OCI-LY1 (cell line): ENCODE measurements at regions not wholly inside any gene's neighbourhood (a gene's known extent, or its start where the extent isn't known, plus 50 kb on each side); places are given as distances from the start of the nearest gene placed in this dataset.

ENCODE experiments used
- H2AFZ ChIP-seq: fragments of 200-600 bp; sonication (generic), shearing (Covaris generic); 2 replicates; pipeline ENCODE4 v1.6.0; 2014; ENCODE audit warnings: antibody characterized with exemption, mild to moderate bottlenecking, low read length
- H3F3A ChIP-seq: fragments of 200-600 bp; sonication (generic), shearing (Covaris generic); 2 replicates; pipeline ENCODE4 v1.6.0; 2014; ENCODE audit warnings: mild to moderate bottlenecking, antibody characterized with exemption, low read length, moderate library complexity; ENCODE audit not compliant: insufficient read depth
- H3K27ac ChIP-seq: fragments of 200-600 bp; sonication (generic); 2 replicates; pipeline ENCODE4 v1.5.1; 2014; ENCODE audit warnings: low read length, mixed run types, mild to moderate bottlenecking, low read depth; ENCODE audit not compliant: poor library complexity, severe bottlenecking
- H3K27me3 ChIP-seq: fragments of 200-600 bp; sonication (generic); 2 replicates; pipeline ENCODE4 v1.6.0; 2014; ENCODE audit warnings: antibody characterized with exemption, mild to moderate bottlenecking, low read length, moderate library complexity; ENCODE audit not compliant: insufficient read depth
- H3K36me3 ChIP-seq: fragments of 200-600 bp; sonication (generic); 2 replicates; pipeline ENCODE4 v1.6.1; 2014; ENCODE audit warnings: mild to moderate bottlenecking, antibody characterized with exemption, low read length, moderate library complexity, mixed read lengths; ENCODE audit not compliant: insufficient read depth
- H3K4me1 ChIP-seq: fragments of 200-600 bp; sonication (generic); 2 replicates; pipeline ENCODE4 v1.5.1; 2014; ENCODE audit warnings: mild to moderate bottlenecking, low read length, moderate library complexity; ENCODE audit not compliant: insufficient read depth, severe bottlenecking
- H3K4me2 ChIP-seq: fragments of 200-600 bp; sonication (generic), shearing (Covaris generic); 2 replicates; pipeline ENCODE4 v1.6.1; 2014; ENCODE audit warnings: low read length
- H3K4me3 ChIP-seq: fragments of 200-600 bp; sonication (generic); 2 replicates; pipeline ENCODE4 v1.5.1; 2014; ENCODE audit warnings: low read length, low read depth, mild to moderate bottlenecking, mixed read lengths; ENCODE audit not compliant: poor library complexity, severe bottlenecking
- H3K79me2 ChIP-seq: fragments of 200-600 bp; shearing (Covaris generic); 2 replicates; pipeline ENCODE4 v1.6.1; 2016; ENCODE audit warnings: mixed run types, low read length, mixed read lengths; ENCODE audit not compliant: insufficient read depth
- H3K9ac ChIP-seq: fragments of 200-600 bp; sonication (generic), shearing (Covaris generic); 2 replicates; pipeline ENCODE4 v1.6.1; 2014; ENCODE audit warnings: mild to moderate bottlenecking, low read length, mixed read lengths
- H3K9me2 ChIP-seq: fragments of 200-600 bp; sonication (generic), shearing (Covaris generic); 2 replicates; pipeline ENCODE4 v1.6.1; 2014; ENCODE audit warnings: low read depth, mild to moderate bottlenecking, low read length, mixed read lengths
- H3K9me3 ChIP-seq: fragments of 200-600 bp; shearing (Covaris generic); 2 replicates; pipeline ENCODE4 v1.6.1; 2014; ENCODE audit warnings: low read length, mixed read lengths
- H4K20me1 ChIP-seq: fragments of 200-600 bp; sonication (generic), shearing (Covaris generic); 2 replicates; pipeline ENCODE4 v1.6.0; 2016; ENCODE audit warnings: mild to moderate bottlenecking, low read length; ENCODE audit not compliant: insufficient read depth
- EZH2 ChIP-seq: fragments of 200-600 bp; sonication (generic), shearing (Covaris generic); IDR thresholded peaks from 2 replicates; pipeline ENCODE4 v1.8.0; 2017; ENCODE audit warnings: borderline replicate concordance, mixed run types, mild to moderate bottlenecking, antibody characterized with exemption, low read length, moderate library complexity, mixed read lengths
- TF ChIP-seq, protein P1 (sequence below): fragments of 200-600 bp; sonication (generic), shearing (Covaris generic); IDR thresholded peaks from 2 replicates; pipeline ENCODE4 v1.5.1; 2017; ENCODE audit warnings: mild to moderate bottlenecking, antibody characterized with exemption, low read length, moderate library complexity, mixed read lengths

DNA sequence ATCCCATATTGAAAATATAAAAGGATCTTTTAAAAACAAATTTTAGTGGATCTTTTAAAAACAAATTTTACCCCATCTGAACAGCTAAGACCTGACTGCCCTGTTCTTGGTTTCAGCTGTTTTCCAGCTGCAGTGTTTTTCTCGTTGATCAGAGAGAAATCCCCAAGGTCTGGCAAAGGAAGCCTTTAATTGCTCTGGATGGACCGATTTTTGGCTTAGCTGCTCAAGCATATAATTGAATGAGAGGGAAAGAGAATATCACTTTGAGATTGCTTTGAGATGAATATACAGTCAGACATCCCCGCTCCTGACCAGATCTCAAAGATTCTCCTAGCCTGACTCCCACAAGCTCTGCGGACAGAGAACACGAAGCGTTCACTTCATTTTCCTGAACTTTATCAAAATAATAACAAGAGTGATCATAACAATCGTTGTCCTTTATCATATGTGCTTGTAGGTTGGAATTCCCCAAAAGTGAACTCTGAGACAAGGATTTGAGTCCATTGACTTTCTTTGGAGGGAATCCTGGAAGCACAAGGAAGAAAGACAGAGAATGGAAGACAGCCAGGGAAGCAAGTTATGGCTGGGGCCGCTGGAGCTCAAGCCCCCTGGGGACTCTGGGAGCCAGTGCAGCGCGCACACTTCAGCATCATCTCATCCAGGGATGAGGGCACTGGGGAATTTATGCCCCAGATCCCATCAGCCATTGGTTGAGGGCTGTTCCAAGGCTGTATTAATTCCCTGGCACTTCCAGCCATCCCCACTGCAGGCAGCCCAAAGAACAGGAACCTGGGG lies 101.3 kb downstream of the SNX5 start:
- Histone ChIP-seq H3K4me3 (no peak overlapping the region), H3K9me3 (no peaks in the 10 kb centered on the region), H3K36me3 (no peaks in the 10 kb centered on the region), H3K79me2 (no peaks in the 10 kb centered on the region), H4K20me1 (no peaks in the 10 kb centered on the region), H3F3A (no peaks in the 10 kb centered on the region), H3K4me1 (peaks cover 7% of the 10 kb centered on the region), H3K27me3 (no peaks in the 10 kb centered on the region), H3K27ac (no peak overlapping the region), H2AFZ (no peak overlapping the region), H3K9me2 (no peaks in the 10 kb centered on the region), H3K9ac (no peak overlapping the region), H3K4me2 (no peak overlapping the region)
- no peak for TF ChIP-seq EZH2
- TF ChIP-seq, protein P1, sequence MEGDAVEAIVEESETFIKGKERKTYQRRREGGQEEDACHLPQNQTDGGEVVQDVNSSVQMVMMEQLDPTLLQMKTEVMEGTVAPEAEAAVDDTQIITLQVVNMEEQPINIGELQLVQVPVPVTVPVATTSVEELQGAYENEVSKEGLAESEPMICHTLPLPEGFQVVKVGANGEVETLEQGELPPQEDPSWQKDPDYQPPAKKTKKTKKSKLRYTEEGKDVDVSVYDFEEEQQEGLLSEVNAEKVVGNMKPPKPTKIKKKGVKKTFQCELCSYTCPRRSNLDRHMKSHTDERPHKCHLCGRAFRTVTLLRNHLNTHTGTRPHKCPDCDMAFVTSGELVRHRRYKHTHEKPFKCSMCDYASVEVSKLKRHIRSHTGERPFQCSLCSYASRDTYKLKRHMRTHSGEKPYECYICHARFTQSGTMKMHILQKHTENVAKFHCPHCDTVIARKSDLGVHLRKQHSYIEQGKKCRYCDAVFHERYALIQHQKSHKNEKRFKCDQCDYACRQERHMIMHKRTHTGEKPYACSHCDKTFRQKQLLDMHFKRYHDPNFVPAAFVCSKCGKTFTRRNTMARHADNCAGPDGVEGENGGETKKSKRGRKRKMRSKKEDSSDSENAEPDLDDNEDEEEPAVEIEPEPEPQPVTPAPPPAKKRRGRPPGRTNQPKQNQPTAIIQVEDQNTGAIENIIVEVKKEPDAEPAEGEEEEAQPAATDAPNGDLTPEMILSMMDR, result no peak

DNA sequence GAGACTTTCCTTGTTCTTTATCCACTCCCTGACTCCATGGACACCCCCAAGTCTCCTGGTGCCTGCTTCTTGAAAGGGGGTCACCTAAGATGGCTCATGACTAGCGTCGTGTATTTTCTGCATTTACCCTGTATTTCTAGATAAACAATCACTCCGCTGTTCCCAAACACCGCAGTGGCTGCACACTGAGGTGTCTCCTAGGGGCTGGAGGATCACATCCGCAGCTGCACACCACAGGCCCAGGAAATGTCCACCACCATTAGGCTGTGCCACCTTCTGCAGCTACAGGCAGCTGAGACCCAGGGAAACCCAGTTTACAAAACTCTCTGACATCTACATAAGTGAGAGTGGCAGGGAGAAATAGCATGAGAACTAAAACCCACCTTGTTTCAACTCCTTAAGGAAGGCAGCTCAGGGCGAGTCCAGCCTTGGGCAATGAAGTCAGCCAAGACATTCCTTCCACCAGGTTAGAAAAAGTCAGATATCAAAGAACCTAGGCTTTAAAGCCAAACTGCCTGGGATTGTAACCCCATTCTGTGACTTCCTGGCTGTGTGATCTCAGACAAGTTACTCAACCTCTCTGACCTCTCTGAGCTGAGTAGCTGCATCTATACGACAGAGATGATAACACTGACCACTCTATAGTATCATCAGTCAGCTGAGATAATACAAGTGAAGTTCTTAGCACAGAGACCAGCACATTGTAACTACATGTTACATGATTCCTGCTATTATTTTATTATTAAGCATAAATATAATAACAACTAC lies 102.2 kb downstream of the SNX5 start:
- no peak overlapping the region for H3K4me2 ChIP-seq
- H3K27ac ChIP-seq, result no peak overlapping the region
- H3K4me3 ChIP-seq, result no peak overlapping the region
- H3K27me3 ChIP-seq, result no peaks in the 10 kb centered on the region
- no peaks in the 10 kb centered on the region for H3K36me3 ChIP-seq
- H3F3A ChIP-seq, result no peaks in the 10 kb centered on the region
- no peaks in the 10 kb centered on the region for H4K20me1 ChIP-seq
- H3K9ac ChIP-seq, result no peak overlapping the region
- no peaks in the 10 kb centered on the region for H3K9me3 ChIP-seq
- H3K4me1 ChIP-seq, result peaks cover 3% of the 10 kb centered on the region
- H3K79me2 ChIP-seq, result no peaks in the 10 kb centered on the region
- no peak overlapping the region for H2AFZ ChIP-seq
- no peaks in the 10 kb centered on the region for H3K9me2 ChIP-seq
- TF ChIP-seq EZH2, result no peak
- TF ChIP-seq, protein P1, result no peak

DNA sequence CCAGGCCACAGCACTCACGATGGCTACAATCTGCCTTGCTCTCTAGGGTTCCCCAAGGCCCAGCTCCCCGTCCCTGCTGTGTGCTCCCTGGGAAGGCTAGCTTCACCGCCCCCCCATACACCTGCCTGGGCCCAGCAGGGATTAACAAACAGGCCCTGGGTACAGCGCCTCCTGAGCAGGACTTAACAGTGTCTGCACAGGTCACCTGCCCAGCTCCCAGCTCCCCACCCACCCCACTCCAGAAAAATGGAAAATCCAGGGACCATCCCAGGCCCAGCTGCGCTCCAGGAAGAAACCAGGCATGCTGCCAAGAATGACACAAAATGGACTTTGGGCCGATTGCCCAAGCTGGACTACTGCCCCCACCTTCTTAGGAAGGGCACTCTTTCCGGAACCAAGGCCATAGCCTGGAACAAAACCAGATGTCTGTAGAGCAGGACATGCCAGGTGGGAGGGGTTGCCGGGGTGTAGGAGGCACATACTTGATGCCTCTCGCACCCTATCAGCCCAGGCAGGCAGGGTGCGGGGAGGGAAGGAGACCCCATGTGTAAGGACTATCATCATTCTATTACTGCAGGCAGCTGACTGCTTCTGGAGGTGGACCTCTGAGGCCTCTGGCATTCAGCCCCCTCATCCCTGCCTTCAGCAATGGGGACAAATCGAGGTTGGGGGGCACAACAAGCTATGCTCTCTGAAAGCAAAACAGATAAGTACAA lies 104.9 kb downstream of the SNX5 start:
- H4K20me1 ChIP-seq, result no peaks in the 10 kb centered on the region
- no peak overlapping the region for H3K4me3 ChIP-seq
- H3K4me1 ChIP-seq, result peaks cover 30% of the 10 kb centered on the region
- no peaks in the 10 kb centered on the region for H3K9me3 ChIP-seq
- no peaks in the 10 kb centered on the region for H3K9me2 ChIP-seq
- no peak overlapping the region for H2AFZ ChIP-seq
- H3K36me3 ChIP-seq, result no peaks in the 10 kb centered on the region
- H3K9ac ChIP-seq, result no peak overlapping the region
- no peaks in the 10 kb centered on the region for H3K27me3 ChIP-seq
- no peak overlapping the region for H3K4me2 ChIP-seq
- no peak for TF ChIP-seq EZH2
- TF ChIP-seq, protein P1, result no peak
- H3K79me2 ChIP-seq, result no peaks in the 10 kb centered on the region
- H3K27ac ChIP-seq, result no peak overlapping the region
- H3F3A ChIP-seq, result no peaks in the 10 kb centered on the region
